ENCODE measurements at regions not wholly inside any gene's neighbourhood (a gene's known extent, or its start where the extent isn't known, plus 50 kb on each side); places are given as distances from the start of the nearest gene placed in this dataset.
A peak's percentile ranks its signal among the peaks of the same experiment; 100 is the strongest.

- ATAC-seq, result no peak
Measured at GRCh38 chr12:30440826-30441602, 254.7 kb downstream of the IPO8 start.

GRCh38 chr12:30439201-30439600 is 256.5 kb downstream of the IPO8 start:
- no peaks in the 10 kb centered on the region for H3K36me3 ChIP-seq
- peaks cover 0 to 12% (median 4%) of the 10 kb centered on the region in 3 donors for H3K4me1 ChIP-seq
- H3K27ac ChIP-seq, result no peak overlapping the region
- H3K27me3 ChIP-seq, result no peaks in the 10 kb centered on the region
- H3K4me3 ChIP-seq, result no peak overlapping the region
- no peak for TF ChIP-seq EP300 (IDR thresholded peaks at IDR 0.05)
- TF ChIP-seq CTCF (IDR thresholded peaks at IDR 0.05), result no peak
- no peak for TF ChIP-seq POLR2A (IDR thresholded peaks at IDR 0.05)
- TF ChIP-seq POLR2AphosphoS5 (IDR thresholded peaks at IDR 0.05), result no peak
- WGBS, 2 donors (ENCODE audit: low coverage in 1 of 2), result 60 to 90% methylated on average over 1 to 4 of the region's 4 CpGs
- no peak for ATAC-seq
- no peaks in the 10 kb centered on the region for H3K9me3 ChIP-seq

More at GRCh38 chr12:30440826-30441602, 254.7 kb downstream of the IPO8 start:
- 80 to 89% methylated on average over 2 to 7 of the region's 7 CpGs for WGBS, 2 donors (ENCODE audit: low coverage in 1 of 2)
- Histone ChIP-seq H3K27ac (no peak overlapping the region), H3K9me3 (no peaks in the 10 kb centered on the region), H3K4me3 (no peak overlapping the region), H3K27me3 (no peaks in the 10 kb centered on the region), H3K4me1 (peaks cover 0 to 12% (median 4%) of the 10 kb centered on the region in 3 donors), H3K36me3 (no peaks in the 10 kb centered on the region)
- no peak for TF ChIP-seq CTCF (IDR thresholded peaks at IDR 0.05)
- TF ChIP-seq EP300 (IDR thresholded peaks at IDR 0.05), result no peak
- TF ChIP-seq POLR2A (IDR thresholded peaks at IDR 0.05), result no peak
- no peak for TF ChIP-seq POLR2AphosphoS5 (IDR thresholded peaks at IDR 0.05)

GRCh38 chr12:30438601-30439041 is 257.0 kb downstream of the IPO8 start:
- Histone ChIP-seq H3K27me3 (no peaks in the 10 kb centered on the region), H3K27ac (no peak overlapping the region), H3K36me3 (no peaks in the 10 kb centered on the region), H3K4me3 (no peak overlapping the region), H3K4me1 (peaks cover 0 to 12% (median 4%) of the 10 kb centered on the region in 3 donors), H3K9me3 (no peaks in the 10 kb centered on the region)
- 8 to 11% methylated on average over 1 of the region's 1 CpG for WGBS, 2 donors (ENCODE audit: low coverage in 1 of 2)
- ATAC-seq, result no peak
- TF ChIP-seq EP300 (IDR thresholded peaks at IDR 0.05) (no peak), POLR2A (IDR thresholded peaks at IDR 0.05) (no peak), POLR2AphosphoS5 (IDR thresholded peaks at IDR 0.05) (no peak), CTCF (IDR thresholded peaks at IDR 0.05) (no peak)

GRCh38 chr12:30437616-30438015 is 258.1 kb downstream of the IPO8 start:
- peak; percentile 82 for TF ChIP-seq POLR2AphosphoS5 (IDR thresholded peaks at IDR 0.05)
- TF ChIP-seq EP300 (IDR thresholded peaks at IDR 0.05), result no peak
- no peaks in the 10 kb centered on the region for H3K27me3 ChIP-seq
- peaks cover 0 to 12% (median 4%) of the 10 kb centered on the region in 3 donors for H3K4me1 ChIP-seq
- H3K9me3 ChIP-seq, result no peaks in the 10 kb centered on the region
- ATAC-seq, result peak; percentile 91
- no peaks in the 10 kb centered on the region for H3K36me3 ChIP-seq
- H3K27ac ChIP-seq, result peak overlapping the region in 2 of 4 donors; percentile 3 to 46
- no peak overlapping the region for H3K4me3 ChIP-seq

GRCh38 chr12:30437044-30437443 is 258.6 kb downstream of the IPO8 start:
- Histone ChIP-seq H3K27ac (peak overlapping the region in 2 of 4 donors; percentile 3 to 46), H3K27me3 (no peaks in the 10 kb centered on the region), H3K9me3 (no peaks in the 10 kb centered on the region), H3K4me3 (no peak overlapping the region), H3K4me1 (peaks cover 0 to 12% (median 4%) of the 10 kb centered on the region in 3 donors), H3K36me3 (no peaks in the 10 kb centered on the region)
- WGBS, 2 donors (ENCODE audit: low coverage in 1 of 2), result 61 to 63% methylated on average over 5 of the region's 5 CpGs
- TF ChIP-seq POLR2AphosphoS5 (IDR thresholded peaks at IDR 0.05) (no peak), POLR2A (IDR thresholded peaks at IDR 0.05) (no peak), CTCF (IDR thresholded peaks at IDR 0.05) (no peak), EP300 (IDR thresholded peaks at IDR 0.05) (no peak)
- no peak for ATAC-seq

All from gastroesophageal sphincter (tissue), 4 donors.